H9 (cell line): ENCODE measurements at regions not wholly inside any gene's neighbourhood (a gene's known extent, or its start where the extent isn't known, plus 50 kb on each side); places are given as distances from the start of the nearest gene placed in this dataset.

Experiments
- DNase-seq: peaks from one replicate; pipeline ENCODE4 v3.0.0-alpha.2; 2017
- H2AFZ ChIP-seq: one replicate; pipeline ENCODE4 v1.6.1; 2013; ENCODE audit warnings: mild to moderate bottlenecking, low read length, control low read depth, moderate library complexity
- H2AK5ac ChIP-seq: 2 replicates; pipeline ENCODE4 v1.6.1; 2013; ENCODE audit warnings: low read length, control low read depth, mixed read lengths; ENCODE audit not compliant: insufficient read length
- H2BK120ac ChIP-seq: one replicate; pipeline ENCODE4 v1.6.1; 2013; ENCODE audit warnings: low read depth, mild to moderate bottlenecking, low read length, control low read depth, inconsistent platforms; ENCODE audit not compliant: poor library complexity, severe bottlenecking
- H2BK12ac ChIP-seq: 2 replicates; pipeline ENCODE4 v1.6.1; 2013; ENCODE audit warnings: low read length, control low read depth, mixed read lengths, low read depth; ENCODE audit not compliant: insufficient read length
- H2BK15ac ChIP-seq: 2 replicates; pipeline ENCODE4 v1.6.1; 2013; ENCODE audit warnings: low read depth, low read length, control low read depth
- H2BK20ac ChIP-seq: one replicate; pipeline ENCODE4 v1.6.1; 2013; ENCODE audit warnings: low read depth, mild to moderate bottlenecking, low read length, control low read depth, inconsistent platforms; ENCODE audit not compliant: poor library complexity, severe bottlenecking
- H2BK5ac ChIP-seq: 2 replicates; pipeline ENCODE4 v1.6.1; 2013; ENCODE audit warnings: low read length, control low read depth, mixed read lengths; ENCODE audit not compliant: insufficient read length
- H3K14ac ChIP-seq: 2 replicates; pipeline ENCODE4 v1.6.1; 2013; ENCODE audit warnings: low read length, control low read depth; ENCODE audit not compliant: insufficient read depth
- H3K18ac ChIP-seq: 2 replicates; pipeline ENCODE4 v1.6.1; 2013; ENCODE audit warnings: low read depth, mild to moderate bottlenecking, mixed read lengths, low read length, control low read depth; ENCODE audit not compliant: insufficient read length
- H3K23ac ChIP-seq: 2 replicates; pipeline ENCODE4 v1.6.1; 2013; ENCODE audit warnings: low read length, control low read depth, mixed read lengths, low read depth; ENCODE audit not compliant: insufficient read length
- H3K23me2 ChIP-seq: 2 replicates; pipeline ENCODE4 v1.6.1; 2013; ENCODE audit warnings: low read depth, mild to moderate bottlenecking, mixed read lengths, low read length, control low read depth; ENCODE audit not compliant: insufficient read length, poor library complexity, severe bottlenecking
- H3K27ac ChIP-seq: 2 replicates; pipeline ENCODE4 v1.5.1; 2013; ENCODE audit warnings: low read length, control low read depth, mixed read lengths, low read depth; ENCODE audit not compliant: insufficient read length
- H3K27me3 ChIP-seq: 2 replicates; pipeline ENCODE4 v1.6.1; 2013; ENCODE audit warnings: low read length, control low read depth, inconsistent platforms; ENCODE audit not compliant: insufficient read depth
- H3K4ac ChIP-seq: 2 replicates; pipeline ENCODE4 v1.6.1; 2013; ENCODE audit warnings: low read depth, mild to moderate bottlenecking, control low read depth, inconsistent platforms, low read length, moderate library complexity
- H3K4me1 ChIP-seq: 2 replicates; pipeline ENCODE4 v1.6.1; 2013; ENCODE audit warnings: low read length, control low read depth, inconsistent platforms; ENCODE audit not compliant: insufficient read depth
- H3K4me2 ChIP-seq: 2 replicates; pipeline ENCODE4 v1.6.1; 2013; ENCODE audit warnings: low read length, control low read depth, mixed read lengths; ENCODE audit not compliant: insufficient read length, insufficient read depth
- H3K56ac ChIP-seq: 2 replicates; pipeline ENCODE4 v1.6.1; 2013; ENCODE audit warnings: low read depth, mild to moderate bottlenecking, mixed read lengths, low read length, control low read depth; ENCODE audit not compliant: insufficient read length
- H3K79me1 ChIP-seq: 2 replicates; pipeline ENCODE4 v1.6.1; 2013; ENCODE audit warnings: low read depth, mild to moderate bottlenecking, moderate library complexity, low read length, control low read depth, inconsistent platforms; ENCODE audit not compliant: insufficient read depth, poor library complexity, severe bottlenecking
- H3K79me2 ChIP-seq: 2 replicates; pipeline ENCODE4 v1.6.1; 2013; ENCODE audit warnings: low read length, control low read depth, inconsistent platforms; ENCODE audit not compliant: insufficient read depth
- H3K9ac ChIP-seq: 2 replicates; pipeline ENCODE4 v1.6.1; 2013; ENCODE audit warnings: low read length, control low read depth, mixed read lengths; ENCODE audit not compliant: insufficient read length; ENCODE audit errors: extremely low read depth
- H3K9me3 ChIP-seq: one replicate; pipeline ENCODE4 v1.6.1; 2013; ENCODE audit warnings: low read depth, low read length, inconsistent platforms; ENCODE audit not compliant: control insufficient read depth
- H3T11ph ChIP-seq: one replicate; pipeline ENCODE4 v1.6.1; 2013; ENCODE audit warnings: mild to moderate bottlenecking, low read length, control low read depth, inconsistent platforms
- H4K20me1 ChIP-seq: one replicate; pipeline ENCODE4 v1.6.1; 2013; ENCODE audit not compliant: control insufficient read depth, insufficient read length, insufficient read depth
- H4K5ac ChIP-seq: 2 replicates; pipeline ENCODE4 v1.6.1; 2013; ENCODE audit warnings: low read depth, mild to moderate bottlenecking, mixed read lengths, low read length, control low read depth; ENCODE audit not compliant: insufficient read length
- H4K8ac ChIP-seq: replicated peaks from 2 replicates; pipeline ENCODE4 v1.6.1; 2013; ENCODE audit warnings: low read length, control low read depth, mixed read lengths, low read depth; ENCODE audit not compliant: insufficient read length
- H4K91ac ChIP-seq: 2 replicates; pipeline ENCODE4 v1.6.1; 2013; ENCODE audit warnings: low read depth, mild to moderate bottlenecking, moderate library complexity, mixed read lengths, low read length, control low read depth; ENCODE audit not compliant: insufficient read length
- H3K27ac Mint-ChIP-seq, 3 experiments: 2 replicates in 2 of 3; 3 replicates in 1 of 3; pipeline ENCODE4 v1.8.0; 2020 to 2021; ENCODE audit warnings: mixed read lengths in 3 of 3, mild to moderate bottlenecking in 1 of 3, moderate library complexity in 1 of 3
- H3K27me3 Mint-ChIP-seq: 2 replicates; pipeline ENCODE4 v1.8.0; 2021; ENCODE audit warnings: low read depth, mild to moderate bottlenecking, moderate library complexity, mixed read lengths
- H3K36me3 Mint-ChIP-seq, 3 experiments: 2 replicates in 2 of 3; 3 replicates in 1 of 3; pipeline ENCODE4 v1.8.0; 2020 to 2021; ENCODE audit warnings: low read depth in 3 of 3, mixed read lengths in 3 of 3; ENCODE audit not compliant: insufficient read depth in 1 of 3
- H3K4me1 Mint-ChIP-seq, 2 experiments: 2 replicates each; pipeline ENCODE4 v1.8.0; 2020; ENCODE audit warnings: mixed read lengths in 2 of 2
- H3K4me3 Mint-ChIP-seq, 2 experiments: 2 replicates in 1 of 2; 3 replicates in 1 of 2; pipeline ENCODE4 v1.8.0; 2020 to 2021; ENCODE audit warnings: mild to moderate bottlenecking in 2 of 2, mixed read lengths in 2 of 2, moderate library complexity in 1 of 2
- H3K9me3 Mint-ChIP-seq, 2 experiments: 2 replicates in 1 of 2; 3 replicates in 1 of 2; pipeline ENCODE4 v1.8.0; 2020; ENCODE audit warnings: mild to moderate bottlenecking in 2 of 2, mixed read lengths in 2 of 2, moderate library complexity in 1 of 2
- CTCF ChIP-seq: fragments of 200-600 bp; sonication (generic); conservative IDR thresholded peaks from 3 replicates; pipeline ENCODE4 v1.8.0; 2021; ENCODE audit warnings: antibody characterized with exemption, mild to moderate bottlenecking
- WGBS: extraction: QIAGEN DNeasy Blood & Tissue Kit; methylation state at CpG from one replicate; pipeline ENCODE4 v1.1.7; 2013; ENCODE audit warnings: missing lambda C conversion rate, low lambda C conversion rate, mixed read lengths; ENCODE audit not compliant: insufficient read length; ENCODE audit errors: extremely low coverage; 5-methylcytosine and 5-hydroxymethylcytosine counted together

- no peak overlapping the region for H2AFZ ChIP-seq
- no peak for DNase-seq
- no peaks in the 10 kb centered on the region for H4K20me1 ChIP-seq
- Mint-ChIP-seq H3K4me3 (no peak overlapping the region), H3K36me3 (peaks cover 6 to 18% (median 7%) of the 10 kb centered on the region in 3 experiments; a peak in 6 of 7 replicates), H3K4me1 (peaks cover 2 to 8% of the 10 kb centered on the region in 2 experiments; a peak in 2 of 4 replicates), H3K27me3 (no peaks in the 10 kb centered on the region), H3K27ac (no peak overlapping the region), H3K9me3 (no peaks in the 10 kb centered on the region)
- no peak overlapping the region for H2BK20ac ChIP-seq
- no peak overlapping the region for H4K8ac ChIP-seq
- H3K4me2 ChIP-seq, result no peak overlapping the region
- H3K23ac ChIP-seq, result no peak overlapping the region
- H3T11ph ChIP-seq, result no peak overlapping the region
- no peak overlapping the region for H2AK5ac ChIP-seq
- no peaks in the 10 kb centered on the region for H3K27me3 ChIP-seq
- H3K27ac ChIP-seq, result no peak overlapping the region
- no peak overlapping the region for H2BK15ac ChIP-seq
- H3K9me3 ChIP-seq, result no peaks in the 10 kb centered on the region
- H2BK120ac ChIP-seq, result no peak overlapping the region
- no peak overlapping the region for H3K9ac ChIP-seq
- H3K18ac ChIP-seq, result no peak overlapping the region
- no peaks in the 10 kb centered on the region for H3K79me2 ChIP-seq
- H3K4me1 ChIP-seq, result no peaks in the 10 kb centered on the region
- no peaks in the 10 kb centered on the region for H3K79me1 ChIP-seq
- H3K4ac ChIP-seq, result no peak overlapping the region
- no peak overlapping the region for H2BK5ac ChIP-seq
- no CpG with 5 or more reads among the region's 9 CpGs for WGBS
- H3K23me2 ChIP-seq, result no peaks in the 10 kb centered on the region
- no peak overlapping the region for H4K5ac ChIP-seq
- no peak overlapping the region for H3K56ac ChIP-seq
- no peak overlapping the region for H2BK12ac ChIP-seq
- TF ChIP-seq CTCF, result no peak
- no peak overlapping the region for H4K91ac ChIP-seq
- no peak overlapping the region for H3K14ac ChIP-seq
These were observed 216.7 kb downstream of the GLI2 start for GRCh38 chr2:120952318-120952717.
